Spleen (tissue), 11 donors: ENCODE measurements at regions not wholly inside any gene's neighbourhood (a gene's known extent, or its start where the extent isn't known, plus 50 kb on each side); places are given as distances from the start of the nearest gene placed in this dataset.

Experiments
- DNase-seq: peaks from one replicate; pipeline ENCODE4 v3.0.0-alpha.2; 2020
- H3K27ac ChIP-seq, 8 donors: fragments of 200-600 bp; sonication (generic) in 7 of 8; 1 replicate in 4 of 8; 2 replicates in 4 of 8; pipeline versions ENCODE4 v1.5.0 to v1.8.0; 2016 to 2021; ENCODE audit warnings: inconsistent platforms in 4 of 8, mild to moderate bottlenecking in 4 of 8, moderate library complexity in 1 of 8
- H3K27me3 ChIP-seq, 7 donors: fragments of 200-600 bp; sonication (generic) in 6 of 7; replicated peaks in 1 of 7; 1 replicate in 4 of 7; 2 replicates in 3 of 7; pipeline versions ENCODE4 v1.5.0 to v1.8.0; 2016 to 2021; ENCODE audit warnings: inconsistent platforms in 3 of 7, mild to moderate bottlenecking in 1 of 7
- H3K36me3 ChIP-seq, 6 donors: fragments of 200-600 bp; sonication (generic) in 5 of 6; 1 replicate in 4 of 6; 2 replicates in 2 of 6; pipeline versions ENCODE4 v1.5.0 to v1.8.0; 2016 to 2021; ENCODE audit warnings: inconsistent platforms in 2 of 6
- H3K4me1 ChIP-seq, 6 donors: fragments of 200-600 bp; sonication (generic) in 5 of 6; 1 replicate in 3 of 6; 2 replicates in 3 of 6; pipeline versions ENCODE4 v1.5.0 to v1.8.0; 2016 to 2021; ENCODE audit warnings: inconsistent platforms in 3 of 6
- H3K4me3 ChIP-seq, 8 donors: fragments of 200-600 bp; sonication (generic) in 7 of 8; 1 replicate in 4 of 8; 2 replicates in 4 of 8; pipeline versions ENCODE4 v1.5.0 to v1.8.0; 2016 to 2021; ENCODE audit warnings: inconsistent platforms in 4 of 8, mild to moderate bottlenecking in 4 of 8, moderate library complexity in 2 of 8
- H3K9me3 ChIP-seq, 8 donors: fragments of 200-600 bp; sonication (generic) in 7 of 8; 1 replicate in 4 of 8; 2 replicates in 4 of 8; pipeline versions ENCODE4 v1.5.0 to v1.8.0; 2016 to 2021; ENCODE audit warnings: inconsistent platforms in 4 of 8
- CTCF ChIP-seq, 11 experiments: fragments of 200-600 bp in 7 of 11; fragments of 450-650 bp in 4 of 11; sonication (generic) in 4 of 11; IDR thresholded peaks in 8 of 11; conservative IDR thresholded peaks in 3 of 11; 1 replicate in 7 of 11; 2 replicates in 4 of 11; pipeline versions ENCODE4 v1.4.0 to v1.8.0; 2016 to 2021; ENCODE audit warnings: antibody characterized with exemption in 11 of 11, inconsistent platforms in 4 of 11, mild to moderate bottlenecking in 1 of 11
- POLR2A ChIP-seq, 3 donors: fragments of 450-650 bp; IDR thresholded peaks; one replicate each; pipeline ENCODE4 v1.5.1; 2017; ENCODE audit warnings: antibody characterized with exemption in 3 of 3, mild to moderate bottlenecking in 1 of 3
- POLR2AphosphoS5 ChIP-seq, 3 donors: sonication (generic); formaldehyde crosslinking; IDR thresholded peaks; one replicate each; pipeline ENCODE4 v1.5.1; 2017; ENCODE audit warnings: antibody characterized with exemption in 3 of 3
- WGBS, 5 donors: extraction: QIAGEN DNeasy Blood & Tissue Kit in 3 of 5; methylation state at CpG; one replicate each; pipeline versions ENCODE4 v1.1.5 to v1.1.7; 2013 to 2018; 5-methylcytosine and 5-hydroxymethylcytosine counted together
- intact Hi-C: fragments of 100-400 bp; cut with DNase I; formaldehyde crosslinking; loops from one replicate; pipeline ENCODE4 v1.15.0; 2023; ENCODE audit warnings: low total_unique reads
- donor health status: healthy with polysubstance abuse.
- donor health status: DM: no; HTN: no; CAD: no; lungs with moderate emphysema.
- donor health status: DM: no; HTN: no; CAD: no.
- donor health status: Bipolar disorder and iron deficiency.
- donor health status: healthy.
- donor health status: DM: no; HTN: no; CAD: no.
- donor health status: DM: yes; HTN: yes; CAD: no.

- intact Hi-C loops = no loop called here
- H3K4me3 ChIP-seq = no peak overlapping the region
- no peak overlapping the region for H3K27ac ChIP-seq
- peaks cover 5 to 32% (median 30%) of the 10 kb centered on the region in 6 donors for H3K4me1 ChIP-seq
- WGBS, 5 donors = 85 to 94% (median 92%) methylated on average over 12 of the region's 12 CpGs
- no peaks in the 10 kb centered on the region for H3K27me3 ChIP-seq
- no peaks in the 10 kb centered on the region for H3K9me3 ChIP-seq
- DNase-seq = no peak
- H3K36me3 ChIP-seq = no peaks in the 10 kb centered on the region
- TF ChIP-seq POLR2A (IDR thresholded peaks at IDR 0.05) (no peak), CTCF (IDR thresholded peaks at IDR 0.05 in 8 of 11, conservative IDR thresholded peaks at IDR 0.05 in 3 of 11) (no peak)
Measured at GRCh38 chr10:33122014-33122809, 164.2 kb upstream of the ITGB1 start.

- 66 to 76% (median 67%) methylated on average over 2 of the region's 2 CpGs for WGBS, 5 donors
- H3K4me1 ChIP-seq = peaks cover 4 to 32% (median 29%) of the 10 kb centered on the region in 6 donors
- no peak overlapping the region for H3K4me3 ChIP-seq
- no peaks in the 10 kb centered on the region for H3K36me3 ChIP-seq
- H3K27ac ChIP-seq = no peak overlapping the region
- no peaks in the 10 kb centered on the region for H3K27me3 ChIP-seq
- TF ChIP-seq POLR2A (IDR thresholded peaks at IDR 0.05) (no peak), CTCF (IDR thresholded peaks at IDR 0.05 in 8 of 11, conservative IDR thresholded peaks at IDR 0.05 in 3 of 11) (no peak), POLR2AphosphoS5 (IDR thresholded peaks at IDR 0.05) (no peak)
- no peak for DNase-seq
- no peaks in the 10 kb centered on the region for H3K9me3 ChIP-seq
- intact Hi-C loops = no loop called here
Measured at GRCh38 chr10:33120700-33121099, 162.7 kb upstream of the ITGB1 start.

GRCh38 chr10:33120275-33120674, 162.2 kb upstream of the ITGB1 start:
- intact Hi-C loops = no loop called here
- Histone ChIP-seq H3K27me3 (no peaks in the 10 kb centered on the region), H3K36me3 (no peaks in the 10 kb centered on the region), H3K4me3 (no peak overlapping the region), H3K27ac (peak overlapping the region in 1 of 8 donors; percentile 3), H3K4me1 (peaks cover 0 to 32% (median 27%) of the 10 kb centered on the region in 6 donors), H3K9me3 (no peaks in the 10 kb centered on the region)
- no peak for DNase-seq
- 74 to 81% (median 79%) methylated on average over 3 of the region's 3 CpGs for WGBS, 5 donors
- no peak for TF ChIP-seq POLR2AphosphoS5 (IDR thresholded peaks at IDR 0.05)

- intact Hi-C loops = no loop called here
- peak overlapping the region in 6 of 8 donors; percentile 14 to 76 (median 50) for H3K27ac ChIP-seq
- DNase-seq = peak; percentile 84
- H3K4me1 ChIP-seq = peaks cover 0 to 47% (median 41%) of the 10 kb centered on the region in 6 donors
- H3K27me3 ChIP-seq = no peaks in the 10 kb centered on the region
- WGBS, 5 donors = 74 to 83% (median 79%) methylated on average over 6 of the region's 6 CpGs
- peak in 2 of 3 donors; percentile 45 to 50 for TF ChIP-seq POLR2AphosphoS5 (IDR thresholded peaks at IDR 0.05)
- TF ChIP-seq CTCF (IDR thresholded peaks at IDR 0.05 in 8 of 11, conservative IDR thresholded peaks at IDR 0.05 in 3 of 11) = no peak
- TF ChIP-seq POLR2A (IDR thresholded peaks at IDR 0.05) = no peak
- H3K4me3 ChIP-seq = no peak overlapping the region
- H3K9me3 ChIP-seq = no peaks in the 10 kb centered on the region
- H3K36me3 ChIP-seq = no peaks in the 10 kb centered on the region
Measured at GRCh38 chr10:33117816-33118215, 159.8 kb upstream of the ITGB1 start.
